ENCODE measurements at regions not wholly inside any gene's neighbourhood (a gene's known extent, or its start where the extent isn't known, plus 50 kb on each side); places are given as distances from the start of the nearest gene placed in this dataset.
"Not testable (repeated sequence)": the region's sequence is repeated elsewhere in the genome, so short reads cannot be mapped to it uniquely, and the experiment has no call there.

GRCh38 chr4:189630913-189631567 lies 309.6 kb upstream of the FRG1 start:
- H3K9me3 ChIP-seq; H3K4me1 ChIP-seq; DNase-seq (ENCODE audit: extremely low spot score in 2 of 2); H3K27ac ChIP-seq; H3K36me3 ChIP-seq; intact Hi-C loops (cut with DNase I); H3K4me3 ChIP-seq; H3K27me3 ChIP-seq: not testable (repeated sequence)

DNA sequence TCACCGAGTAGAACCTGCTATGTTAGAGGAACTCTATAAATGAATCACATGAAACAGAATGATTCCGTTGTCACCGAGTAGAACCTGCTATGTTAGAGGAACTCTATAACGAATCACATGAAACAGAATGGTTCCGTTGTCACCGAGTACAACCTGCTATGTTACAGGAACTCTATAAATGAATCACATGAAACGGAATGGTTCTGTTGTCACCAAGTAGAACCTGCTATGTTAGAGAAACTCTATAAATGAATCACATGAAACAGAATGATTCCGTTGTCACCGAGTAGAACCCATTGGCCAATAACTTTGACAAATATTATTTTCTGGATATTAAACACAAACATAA lies 309.1 kb upstream of the FRG1 start:
- H3K27ac ChIP-seq; H3K9me3 ChIP-seq; intact Hi-C loops (cut with DNase I); H3K4me3 ChIP-seq; H3K27me3 ChIP-seq; H3K4me1 ChIP-seq; H3K36me3 ChIP-seq; DNase-seq (ENCODE audit: extremely low spot score in 2 of 2): not testable (repeated sequence)

DNA sequence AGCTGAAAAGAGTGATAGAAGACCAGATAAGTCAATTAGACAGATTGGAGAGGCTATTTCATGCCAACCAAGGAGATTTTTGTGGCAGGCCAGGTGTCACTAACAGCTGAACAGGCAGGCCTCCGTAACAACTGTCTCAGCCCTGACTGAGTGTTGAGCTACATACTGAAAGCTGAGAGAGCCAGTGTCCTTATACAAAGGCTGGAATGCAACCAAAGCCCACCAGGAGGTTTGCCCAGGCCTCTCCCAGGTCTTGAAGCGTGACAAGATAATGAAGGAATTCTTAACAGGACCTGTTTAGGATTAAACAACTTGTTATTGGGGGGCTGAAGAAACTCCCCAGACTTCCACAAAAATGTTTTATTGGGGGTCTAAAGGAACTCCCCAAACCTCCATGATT lies 290.2 kb upstream of the FRG1 start:
- H3K9me3 ChIP-seq; H3K36me3 ChIP-seq; H3K27ac ChIP-seq; H3K4me3 ChIP-seq; H3K4me1 ChIP-seq; intact Hi-C loops (cut with DNase I); H3K27me3 ChIP-seq; DNase-seq (ENCODE audit: extremely low spot score in 2 of 2): not testable (repeated sequence)

- DNase-seq (ENCODE audit: extremely low spot score in 2 of 2); H3K4me1 ChIP-seq; H3K27me3 ChIP-seq; H3K36me3 ChIP-seq; H3K4me3 ChIP-seq; intact Hi-C loops (cut with DNase I); H3K27ac ChIP-seq; H3K9me3 ChIP-seq: not testable (repeated sequence)
These were observed 287.5 kb upstream of the FRG1 start for GRCh38 chr4:189653130-189653653.

- H3K4me3 ChIP-seq; H3K27me3 ChIP-seq; H3K36me3 ChIP-seq; DNase-seq (ENCODE audit: extremely low spot score in 2 of 2); intact Hi-C loops (cut with DNase I); H3K27ac ChIP-seq; H3K4me1 ChIP-seq; H3K9me3 ChIP-seq: not testable (repeated sequence)
These were observed 286.7 kb upstream of the FRG1 start for GRCh38 chr4:189653983-189654382.

DNA sequence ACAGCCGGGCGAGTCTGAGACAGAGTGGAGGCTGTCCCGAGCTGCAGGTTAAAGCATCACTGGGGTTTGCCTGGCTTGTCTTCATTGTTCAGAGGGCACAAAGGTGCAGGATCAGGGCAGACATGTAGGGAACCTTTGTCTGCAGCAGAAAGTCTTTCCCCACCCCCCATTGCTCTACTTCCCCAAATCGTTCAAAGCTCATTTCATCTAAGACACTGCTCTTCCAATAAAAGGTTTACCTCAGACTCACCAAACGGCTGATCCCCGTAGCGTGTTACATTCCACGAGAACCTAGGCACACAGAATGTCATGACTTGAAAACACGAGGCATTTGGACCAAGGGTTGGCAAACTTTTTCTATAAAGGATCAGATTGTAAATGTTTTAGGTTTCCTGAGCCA lies 286.3 kb upstream of the FRG1 start:
- H3K27ac ChIP-seq; H3K27me3 ChIP-seq; H3K4me1 ChIP-seq; H3K36me3 ChIP-seq; H3K9me3 ChIP-seq; DNase-seq (ENCODE audit: extremely low spot score in 2 of 2); intact Hi-C loops (cut with DNase I); H3K4me3 ChIP-seq: not testable (repeated sequence)

GRCh38 chr4:189655817-189656216 lies 284.9 kb upstream of the FRG1 start:
- H3K4me3 ChIP-seq; H3K27me3 ChIP-seq; H3K36me3 ChIP-seq; DNase-seq (ENCODE audit: extremely low spot score in 2 of 2); intact Hi-C loops (cut with DNase I); H3K9me3 ChIP-seq; H3K4me1 ChIP-seq; H3K27ac ChIP-seq: not testable (repeated sequence)

DNA sequence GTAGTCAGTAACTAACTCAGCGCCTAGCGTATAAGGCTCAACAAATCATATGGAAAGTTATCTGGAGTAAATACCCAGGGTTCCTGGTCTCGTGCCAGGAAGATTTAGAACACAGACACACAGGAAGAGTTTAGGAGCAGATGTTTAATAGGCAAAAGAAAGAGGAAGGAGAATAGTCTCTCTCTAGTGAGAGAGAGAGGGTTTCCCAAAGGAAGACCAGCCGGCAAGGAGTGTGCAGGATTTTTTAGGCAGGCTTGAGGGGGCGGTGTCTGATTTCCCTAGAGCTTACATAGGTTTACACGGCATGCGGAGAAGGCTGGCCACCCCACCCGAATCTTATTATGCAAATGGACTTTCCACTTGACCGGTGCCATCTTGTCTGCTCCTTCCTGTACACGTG lies 284.0 kb upstream of the FRG1 start:
- no peaks in the 10 kb centered on the region for H3K27me3 ChIP-seq
- no peaks in the 10 kb centered on the region for H3K36me3 ChIP-seq
- intact Hi-C loops (cut with DNase I) = no loop called here

DNA sequence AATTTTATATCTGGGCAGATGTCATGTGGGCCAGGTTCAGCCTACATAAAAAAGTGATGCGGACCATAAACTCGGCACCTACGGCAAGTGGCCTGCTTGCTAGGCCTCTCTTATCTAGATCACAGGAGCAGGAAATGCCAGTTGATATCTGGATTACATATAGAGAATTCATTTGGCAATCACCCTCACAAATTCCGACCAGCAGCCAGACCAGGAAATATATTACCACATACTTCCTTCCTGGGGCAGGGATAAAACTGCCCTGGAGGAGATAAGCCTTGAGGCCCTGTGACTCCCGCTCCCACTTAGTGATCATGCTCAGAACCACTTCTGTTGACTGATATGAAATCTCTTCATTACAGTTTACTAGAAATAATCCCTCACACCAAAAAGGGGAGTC lies 282.4 kb upstream of the FRG1 start:
- H3K27ac ChIP-seq; DNase-seq (ENCODE audit: extremely low spot score in 2 of 2); H3K4me3 ChIP-seq; H3K4me1 ChIP-seq; intact Hi-C loops (cut with DNase I); H3K27me3 ChIP-seq; H3K9me3 ChIP-seq; H3K36me3 ChIP-seq: not testable (repeated sequence)

More for the DNA sequence above, 284.0 kb upstream of the FRG1 start:
- DNase-seq (ENCODE audit: extremely low spot score in 2 of 2) = no peak
- Histone ChIP-seq H3K4me3 (no peak overlapping the region), H3K4me1 (no peaks in the 10 kb centered on the region), H3K9me3 (no peaks in the 10 kb centered on the region), H3K27ac (no peak overlapping the region)
- TF ChIP-seq POLR2AphosphoS5 (IDR thresholded peaks at IDR 0.05; ENCODE audit: insufficient read depth in 1 of 2, low read depth in 1 of 2) (no peak), POLR2A (IDR thresholded peaks at IDR 0.05) (no peak), CTCF (IDR thresholded peaks at IDR 0.05) (no peak)

DNA sequence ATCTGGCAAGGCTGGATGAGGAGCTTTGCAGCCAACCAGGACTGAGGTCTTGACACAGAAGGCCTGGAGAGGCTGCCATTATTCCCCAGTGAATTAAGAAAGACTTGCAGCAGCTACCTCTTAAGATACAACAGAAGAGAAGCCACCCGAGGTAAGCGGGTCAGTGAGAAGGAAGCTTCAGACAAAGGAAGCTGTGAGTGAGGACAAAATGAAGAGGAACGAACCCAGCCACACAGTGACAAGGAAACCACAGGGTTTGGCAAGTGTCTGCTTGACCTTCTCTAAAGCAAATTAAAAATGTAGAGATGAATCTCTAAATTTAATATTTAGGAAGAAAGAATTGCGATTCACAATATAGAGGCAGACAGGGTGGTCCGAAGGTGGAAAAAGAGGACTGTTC lies 281.8 kb upstream of the FRG1 start:
- intact Hi-C loops (cut with DNase I); DNase-seq (ENCODE audit: extremely low spot score in 2 of 2); H3K4me1 ChIP-seq; H3K27ac ChIP-seq; H3K9me3 ChIP-seq; H3K4me3 ChIP-seq; H3K27me3 ChIP-seq; H3K36me3 ChIP-seq: not testable (repeated sequence)
